ENCODE measurements at regions not wholly inside any gene's neighbourhood (a gene's known extent, or its start where the extent isn't known, plus 50 kb on each side); places are given as distances from the start of the nearest gene placed in this dataset.

DNA sequence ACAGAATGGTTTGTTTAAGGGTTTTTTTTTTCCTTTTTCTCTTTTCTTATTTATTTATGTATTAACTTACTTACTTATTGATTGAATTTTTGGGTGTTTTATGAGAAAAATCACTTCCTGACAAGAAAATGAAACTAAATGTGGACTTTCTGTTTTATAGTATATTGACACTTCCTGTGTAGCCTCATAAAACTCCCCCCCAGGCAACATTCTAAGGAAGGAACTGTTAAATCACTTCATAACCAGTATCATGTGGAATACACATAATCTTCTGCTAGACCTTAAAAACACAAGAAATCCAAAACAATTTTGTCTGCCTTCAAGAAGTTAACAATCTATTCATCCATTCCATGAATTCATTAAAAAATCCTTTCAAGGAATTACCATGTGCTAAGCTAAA is 164.1 kb upstream of the TOM1L1 start:
- Histone ChIP-seq H3K4me1 (no peaks in the 10 kb centered on the region), H3K27me3 (no peaks in the 10 kb centered on the region), H3K4me3 (no peak overlapping the region), H3K9me3 (no peaks in the 10 kb centered on the region), H3K36me3 (no peaks in the 10 kb centered on the region), H3K27ac (no peak overlapping the region)
- DNase-seq (no peak), ATAC-seq (no peak), FAIRE-seq (no peak)
- TF ChIP-seq, protein P1, sequence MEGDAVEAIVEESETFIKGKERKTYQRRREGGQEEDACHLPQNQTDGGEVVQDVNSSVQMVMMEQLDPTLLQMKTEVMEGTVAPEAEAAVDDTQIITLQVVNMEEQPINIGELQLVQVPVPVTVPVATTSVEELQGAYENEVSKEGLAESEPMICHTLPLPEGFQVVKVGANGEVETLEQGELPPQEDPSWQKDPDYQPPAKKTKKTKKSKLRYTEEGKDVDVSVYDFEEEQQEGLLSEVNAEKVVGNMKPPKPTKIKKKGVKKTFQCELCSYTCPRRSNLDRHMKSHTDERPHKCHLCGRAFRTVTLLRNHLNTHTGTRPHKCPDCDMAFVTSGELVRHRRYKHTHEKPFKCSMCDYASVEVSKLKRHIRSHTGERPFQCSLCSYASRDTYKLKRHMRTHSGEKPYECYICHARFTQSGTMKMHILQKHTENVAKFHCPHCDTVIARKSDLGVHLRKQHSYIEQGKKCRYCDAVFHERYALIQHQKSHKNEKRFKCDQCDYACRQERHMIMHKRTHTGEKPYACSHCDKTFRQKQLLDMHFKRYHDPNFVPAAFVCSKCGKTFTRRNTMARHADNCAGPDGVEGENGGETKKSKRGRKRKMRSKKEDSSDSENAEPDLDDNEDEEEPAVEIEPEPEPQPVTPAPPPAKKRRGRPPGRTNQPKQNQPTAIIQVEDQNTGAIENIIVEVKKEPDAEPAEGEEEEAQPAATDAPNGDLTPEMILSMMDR (IDR thresholded peaks at IDR 0.05) = no peak
- intact Hi-C loops (cut with DNase I) = no loop called here

DNA sequence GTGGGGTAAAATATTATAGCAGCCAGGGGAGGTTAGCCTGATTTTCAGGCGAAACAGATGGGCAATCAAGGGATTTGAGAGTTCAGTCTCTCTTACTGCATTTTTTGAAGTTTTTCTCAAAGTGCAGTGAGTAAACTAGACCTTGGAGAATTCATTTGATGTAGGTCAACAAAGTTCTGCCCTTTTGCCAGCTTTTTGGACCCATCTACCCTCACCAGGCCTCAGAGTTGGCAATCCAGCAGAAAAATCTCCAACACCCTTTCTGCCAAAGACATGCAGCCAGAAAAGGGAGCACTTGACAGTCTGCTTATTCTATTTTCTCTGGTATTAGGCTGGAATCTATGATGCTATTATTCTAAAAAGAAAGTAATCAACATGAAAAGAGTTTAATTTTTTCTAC is 162.2 kb upstream of the TOM1L1 start:
- intact Hi-C loops (cut with DNase I) = no loop called here
- H3K27ac ChIP-seq = no peak overlapping the region
- no peaks in the 10 kb centered on the region for H3K9me3 ChIP-seq
- H3K4me1 ChIP-seq = no peaks in the 10 kb centered on the region
- TF ChIP-seq, protein P1 (IDR thresholded peaks at IDR 0.05) = no peak
- no peak overlapping the region for H3K4me3 ChIP-seq
- DNase-seq (no peak), ATAC-seq (no peak), FAIRE-seq (no peak)
- no peaks in the 10 kb centered on the region for H3K36me3 ChIP-seq
- H3K27me3 ChIP-seq = no peaks in the 10 kb centered on the region
- 72 to 80% methylated on average over 1 of the region's 1 CpG for WGBS, 2 donors

DNA sequence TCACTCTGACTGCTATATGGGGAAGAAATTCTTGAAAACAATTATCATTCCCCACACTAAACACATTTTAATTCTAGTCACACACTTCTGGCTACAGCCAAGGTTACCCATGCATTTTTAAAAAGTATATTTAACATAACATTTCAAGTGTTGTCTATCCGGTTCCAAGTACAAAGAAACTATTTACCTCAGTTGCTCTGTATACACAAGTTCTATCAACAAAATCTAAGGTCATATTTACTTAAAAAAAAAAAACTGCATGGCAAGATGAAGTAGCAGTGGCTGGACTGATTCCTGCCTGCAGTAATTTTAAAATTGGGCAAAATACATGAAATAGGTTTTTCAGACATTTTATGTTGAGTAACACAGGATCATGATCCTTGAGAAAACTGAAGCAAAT is 155.9 kb upstream of the TOM1L1 start:
- DNase-seq (no peak), ATAC-seq (no peak), FAIRE-seq (no peak)
- Histone ChIP-seq H3K27ac (no peak overlapping the region), H3K27me3 (no peaks in the 10 kb centered on the region), H3K9me3 (no peaks in the 10 kb centered on the region), H3K4me3 (no peak overlapping the region), H3K36me3 (no peaks in the 10 kb centered on the region), H3K4me1 (no peaks in the 10 kb centered on the region)
- TF ChIP-seq, protein P1 (IDR thresholded peaks at IDR 0.05) = no peak
- WGBS, 2 donors = 22 to 23% methylated on average over 1 of the region's 1 CpG
- intact Hi-C loops (cut with DNase I) = no loop called here

DNA sequence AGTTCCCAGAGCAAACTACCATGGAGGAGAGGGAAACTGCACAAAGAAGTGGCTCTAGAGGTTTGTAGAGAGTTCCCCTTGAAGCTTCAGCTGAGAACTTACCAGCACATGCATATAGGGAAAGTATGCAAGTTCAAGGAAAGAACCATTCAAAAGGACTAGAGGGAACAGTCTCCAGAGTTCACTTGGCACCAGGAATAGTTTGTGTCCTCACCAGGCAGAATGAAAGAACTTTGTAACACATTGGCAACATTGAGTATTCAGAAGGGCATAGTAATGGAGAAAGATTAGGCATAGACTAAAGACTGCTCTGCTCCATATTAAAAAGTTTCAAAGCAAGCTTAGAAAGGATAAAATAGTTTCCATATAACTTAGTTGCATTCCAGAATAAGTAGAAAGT is 155.4 kb upstream of the TOM1L1 start:
- Histone ChIP-seq H3K27me3 (no peaks in the 10 kb centered on the region), H3K27ac (no peak overlapping the region), H3K4me3 (no peak overlapping the region), H3K4me1 (no peaks in the 10 kb centered on the region), H3K9me3 (no peaks in the 10 kb centered on the region), H3K36me3 (no peaks in the 10 kb centered on the region)
- DNase-seq (no peak), ATAC-seq (no peak), FAIRE-seq (no peak)
- TF ChIP-seq, protein P1 (IDR thresholded peaks at IDR 0.05) = no peak
- intact Hi-C loops (cut with DNase I) = no loop called here

DNA sequence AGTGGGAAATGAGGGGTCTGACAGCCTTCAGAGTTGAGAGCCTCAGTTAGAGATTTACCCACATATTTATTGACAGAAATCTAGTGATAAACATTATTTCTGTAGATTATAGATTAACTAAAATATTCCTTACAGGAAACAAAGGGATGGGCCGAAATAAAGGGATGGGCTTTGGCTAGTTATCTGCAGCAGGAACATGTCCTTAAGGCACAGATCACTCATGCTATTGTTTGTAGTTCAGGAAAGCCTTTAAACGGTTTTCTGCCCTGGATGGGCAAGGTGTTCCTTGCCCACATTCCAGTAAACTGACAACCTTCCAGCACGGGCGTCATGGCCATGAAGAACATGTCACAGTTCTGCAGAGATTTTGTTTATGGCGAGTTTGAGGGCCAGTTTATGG is 154.8 kb upstream of the TOM1L1 start:
- ATAC-seq (no peak), DNase-seq (no peak), FAIRE-seq (no peak)
- no peaks in the 10 kb centered on the region for H3K4me1 ChIP-seq
- 59 to 71% methylated on average over 5 of the region's 5 CpGs for WGBS, 2 donors
- no peaks in the 10 kb centered on the region for H3K27me3 ChIP-seq
- H3K4me3 ChIP-seq = no peak overlapping the region
- no peak overlapping the region for H3K27ac ChIP-seq
- no peaks in the 10 kb centered on the region for H3K9me3 ChIP-seq
- no peaks in the 10 kb centered on the region for H3K36me3 ChIP-seq
- TF ChIP-seq, protein P1 (IDR thresholded peaks at IDR 0.05) = no peak
- intact Hi-C loops (cut with DNase I) = no loop called here

All from pancreas (tissue), 10 donors.